ENCODE measurements at regions not wholly inside any gene's neighbourhood (a gene's known extent, or its start where the extent isn't known, plus 50 kb on each side); places are given as distances from the start of the nearest gene placed in this dataset.

DNA sequence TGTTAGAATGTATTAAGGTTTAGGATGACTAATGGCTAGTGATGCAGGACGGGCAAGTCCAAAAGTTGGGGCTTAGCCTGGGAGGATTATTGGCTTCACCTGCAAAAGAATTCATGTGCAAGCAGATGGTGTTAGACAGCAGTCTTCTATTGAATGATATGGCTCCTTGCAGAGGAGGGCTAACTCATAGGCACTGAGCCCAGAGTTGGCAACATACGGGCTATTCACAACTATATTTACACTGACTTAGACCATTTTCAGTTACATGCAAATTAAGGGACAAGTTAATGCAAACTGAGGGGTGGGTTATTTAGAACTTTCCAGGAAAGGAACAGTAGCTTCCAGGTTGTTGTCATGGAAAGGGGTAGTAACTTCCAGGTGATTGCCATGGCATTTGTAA lies 1017.1 kb upstream of the EEF2KMT start:
- Mint-ChIP-seq H3K4me1 (no peaks in the 10 kb centered on the region), H3K27me3 (no peaks in the 10 kb centered on the region), H3K9me3 (peaks cover 14% of the 10 kb centered on the region), H3K27ac (no peak overlapping the region), H3K4me3 (no peak overlapping the region), H3K36me3 (no peaks in the 10 kb centered on the region)
- DNase-seq (ENCODE audit: low spot score in 2 of 2) (no peak), ATAC-seq (ENCODE audit: low read depth) (no peak)

DNA sequence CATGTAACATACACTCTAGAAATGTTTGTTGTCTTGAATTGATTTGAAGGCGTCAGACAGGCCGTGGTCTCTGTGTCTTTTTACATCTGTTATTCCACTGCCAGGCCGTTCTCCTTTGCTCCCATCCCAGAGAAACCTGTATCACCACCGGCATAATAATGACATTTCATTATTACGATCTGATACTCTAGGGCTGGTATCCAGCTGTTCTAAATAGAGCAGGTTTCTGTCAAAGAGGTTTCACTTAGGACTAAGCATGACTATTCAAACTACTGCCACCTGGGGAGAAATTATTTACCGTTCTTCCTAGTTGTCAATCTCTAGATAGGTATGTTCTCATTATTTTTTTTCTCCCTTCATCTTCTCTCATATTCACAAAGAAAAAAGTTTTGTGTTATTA lies 1016.2 kb upstream of the EEF2KMT start:
- H3K27me3 Mint-ChIP-seq = no peaks in the 10 kb centered on the region
- H3K9me3 Mint-ChIP-seq = peaks cover 12% of the 10 kb centered on the region
- no peaks in the 10 kb centered on the region for H3K4me1 Mint-ChIP-seq
- no peak overlapping the region for H3K4me3 Mint-ChIP-seq
- ATAC-seq (ENCODE audit: low read depth) (no peak), DNase-seq (ENCODE audit: low spot score in 2 of 2) (no peak)
- H3K36me3 Mint-ChIP-seq = no peaks in the 10 kb centered on the region
- H3K27ac Mint-ChIP-seq = no peak overlapping the region

DNA sequence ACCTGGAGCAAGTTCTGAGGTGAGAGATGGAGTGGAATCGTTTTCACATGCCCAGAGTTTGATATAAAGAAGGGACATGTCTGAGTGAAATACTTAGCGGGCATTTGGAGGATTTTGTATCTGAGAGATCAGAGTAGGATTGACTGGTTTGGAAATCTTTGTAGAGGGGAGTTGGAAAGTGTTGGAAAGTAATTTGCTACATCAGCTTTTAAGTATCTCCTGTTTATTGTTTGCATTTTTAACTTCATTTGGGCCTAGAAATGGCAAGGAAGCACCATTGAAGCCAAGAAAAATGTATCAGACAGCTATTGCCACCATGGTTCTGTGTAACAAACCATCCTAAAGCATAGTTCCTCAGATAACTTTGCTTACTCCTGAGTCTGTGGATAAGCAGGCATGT lies 1015.1 kb upstream of the EEF2KMT start:
- H3K4me3 Mint-ChIP-seq = no peak overlapping the region
- no peaks in the 10 kb centered on the region for H3K4me1 Mint-ChIP-seq
- H3K27ac Mint-ChIP-seq = no peak overlapping the region
- DNase-seq (ENCODE audit: low spot score in 2 of 2) (no peak), ATAC-seq (ENCODE audit: low read depth) (no peak)
- peaks cover 10% of the 10 kb centered on the region for H3K9me3 Mint-ChIP-seq
- no peaks in the 10 kb centered on the region for H3K27me3 Mint-ChIP-seq
- no peaks in the 10 kb centered on the region for H3K36me3 Mint-ChIP-seq

DNA sequence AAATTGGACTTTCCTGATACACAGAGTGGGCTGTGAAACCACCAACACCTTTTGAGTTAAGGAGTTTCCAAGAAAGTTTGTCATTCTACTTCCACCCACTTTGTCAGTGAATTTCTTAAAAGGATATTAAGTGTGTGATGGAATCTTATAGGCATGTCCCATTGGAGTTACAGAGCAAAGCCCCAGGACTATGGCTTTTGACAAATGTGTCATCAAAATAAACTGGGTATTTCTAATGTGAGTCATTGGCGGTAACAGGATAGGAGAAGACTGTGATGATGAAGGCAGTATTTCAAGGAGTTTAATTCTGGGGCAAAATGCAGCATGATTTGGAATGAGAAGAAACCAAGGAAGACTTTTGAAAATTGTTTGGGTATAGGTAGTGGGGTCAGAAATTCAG lies 1013.8 kb upstream of the EEF2KMT start:
- no peaks in the 10 kb centered on the region for H3K36me3 Mint-ChIP-seq
- no peaks in the 10 kb centered on the region for H3K4me1 Mint-ChIP-seq
- no peak overlapping the region for H3K27ac Mint-ChIP-seq
- ATAC-seq (ENCODE audit: low read depth) (no peak), DNase-seq (ENCODE audit: low spot score in 2 of 2) (no peak)
- H3K4me3 Mint-ChIP-seq = no peak overlapping the region
- peaks cover 12% of the 10 kb centered on the region for H3K9me3 Mint-ChIP-seq
- H3K27me3 Mint-ChIP-seq = no peaks in the 10 kb centered on the region

DNA sequence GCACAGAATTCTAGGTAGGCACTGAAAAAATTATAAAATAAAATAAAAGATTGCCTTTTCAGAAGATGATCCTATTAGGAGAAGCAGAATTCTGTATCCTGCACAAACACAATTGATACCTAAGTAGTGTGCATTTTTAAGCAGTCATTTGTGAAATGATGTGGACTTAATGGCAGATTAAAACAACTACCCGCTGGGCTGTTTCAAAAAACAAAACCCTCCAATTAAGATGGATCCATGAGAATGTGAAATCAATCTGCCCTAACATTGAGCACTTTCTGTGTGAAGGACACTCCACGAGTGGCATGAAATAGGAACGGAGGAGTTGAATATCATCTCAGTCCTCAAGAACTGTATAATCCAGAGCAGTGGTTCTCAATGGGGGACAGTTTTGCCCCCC lies 1012.8 kb upstream of the EEF2KMT start:
- ATAC-seq (ENCODE audit: low read depth) (no peak), DNase-seq (ENCODE audit: low spot score in 2 of 2) (no peak)
- Mint-ChIP-seq H3K4me1 (no peaks in the 10 kb centered on the region), H3K27ac (no peak overlapping the region), H3K27me3 (no peaks in the 10 kb centered on the region), H3K9me3 (peaks cover 12% of the 10 kb centered on the region), H3K4me3 (no peak overlapping the region), H3K36me3 (no peaks in the 10 kb centered on the region)

DNA sequence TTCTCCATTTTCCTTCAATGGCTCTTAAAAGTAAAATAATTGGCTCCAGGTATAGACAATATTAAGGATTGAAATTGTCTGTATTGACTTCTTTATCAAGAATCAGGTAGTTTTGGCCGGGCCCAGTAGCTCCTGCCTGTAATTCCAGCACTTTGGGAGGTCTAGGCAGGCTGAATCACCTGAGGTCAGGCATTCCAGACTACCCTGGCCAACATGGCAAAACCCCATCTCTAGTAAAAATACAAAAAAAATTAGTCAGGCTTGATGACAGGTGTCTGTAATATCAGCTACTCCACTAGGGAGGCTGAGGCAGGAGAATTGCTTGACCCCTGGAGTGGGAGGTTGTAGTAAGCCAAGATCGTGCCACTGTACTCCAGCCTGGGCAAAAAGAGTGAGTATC lies 1008.5 kb upstream of the EEF2KMT start:
- DNase-seq (ENCODE audit: low spot score in 2 of 2) = no peak
- Mint-ChIP-seq H3K9me3 (peaks cover 21% of the 10 kb centered on the region), H3K36me3 (no peaks in the 10 kb centered on the region), H3K4me3 (no peak overlapping the region), H3K4me1 (no peaks in the 10 kb centered on the region), H3K27me3 (no peaks in the 10 kb centered on the region), H3K27ac (no peak overlapping the region)
- ATAC-seq (ENCODE audit: low read depth) = no peak

DNA sequence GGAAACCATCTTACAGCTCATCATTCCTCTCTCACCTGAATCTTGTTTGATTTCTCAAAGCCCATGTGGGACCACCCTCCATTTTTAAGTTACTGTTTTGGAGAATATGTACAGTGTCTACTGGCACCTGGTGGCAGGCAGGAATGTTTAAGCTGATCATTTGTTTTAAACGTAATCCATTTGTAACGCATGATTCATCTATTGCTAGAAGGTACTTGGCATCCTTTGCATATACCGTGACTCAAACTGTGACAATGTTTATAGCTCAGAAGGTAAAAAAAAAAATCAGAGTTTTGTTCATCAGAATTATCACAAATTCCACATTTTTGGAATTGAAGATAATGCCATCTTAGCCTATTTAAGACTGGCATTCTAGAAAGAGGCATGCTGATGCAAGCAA lies 1007.5 kb upstream of the EEF2KMT start:
- no peak for DNase-seq (ENCODE audit: low spot score in 2 of 2)
- no peaks in the 10 kb centered on the region for H3K27me3 Mint-ChIP-seq
- ATAC-seq (ENCODE audit: low read depth) = no peak
- H3K9me3 Mint-ChIP-seq = peaks cover 20% of the 10 kb centered on the region
- no peaks in the 10 kb centered on the region for H3K36me3 Mint-ChIP-seq
- H3K4me1 Mint-ChIP-seq = no peaks in the 10 kb centered on the region
- no peak overlapping the region for H3K4me3 Mint-ChIP-seq
- no peak overlapping the region for H3K27ac Mint-ChIP-seq

DNA sequence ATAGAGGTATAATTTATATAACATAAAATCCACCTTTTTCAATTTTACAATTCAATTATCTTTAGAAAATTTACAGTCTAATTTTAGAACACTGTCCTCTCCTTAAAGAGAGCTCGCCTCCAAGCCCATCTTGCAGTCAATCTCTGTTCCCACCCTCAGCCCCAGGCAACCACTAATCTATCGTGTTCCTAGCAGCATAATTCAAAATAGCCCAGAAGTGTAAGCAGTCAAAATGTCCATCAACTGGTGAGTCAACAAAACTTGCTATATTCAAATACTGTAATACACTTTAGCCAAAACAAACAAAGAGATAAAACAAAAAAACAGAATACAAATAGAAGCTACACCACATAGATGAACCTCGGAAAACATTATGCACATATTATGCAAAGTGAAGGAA lies 1006.8 kb upstream of the EEF2KMT start:
- Mint-ChIP-seq H3K9me3 (peaks cover 20% of the 10 kb centered on the region), H3K36me3 (no peaks in the 10 kb centered on the region), H3K27ac (no peak overlapping the region), H3K27me3 (no peaks in the 10 kb centered on the region), H3K4me1 (no peaks in the 10 kb centered on the region), H3K4me3 (no peak overlapping the region)
- DNase-seq (ENCODE audit: low spot score in 2 of 2) (no peak), ATAC-seq (ENCODE audit: low read depth) (no peak)

DNA sequence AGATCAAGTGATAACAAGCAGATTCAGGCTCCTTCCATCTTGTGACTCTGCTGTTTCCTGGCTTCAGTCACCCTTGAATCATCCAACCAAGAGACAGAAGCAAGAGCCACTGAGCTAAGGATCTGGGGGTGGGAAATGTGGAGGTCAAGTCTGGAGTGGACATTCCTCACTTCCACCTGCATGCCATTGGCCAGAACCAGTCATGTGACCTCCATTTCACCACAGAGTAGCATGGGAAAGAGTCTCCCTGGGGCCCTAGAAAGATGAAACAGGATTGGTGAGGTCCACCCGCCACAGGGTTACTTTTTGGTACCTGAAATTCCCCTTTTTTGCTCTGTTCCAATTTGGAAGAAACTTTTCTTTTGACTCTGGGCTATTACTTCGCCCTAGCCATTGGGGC lies 1006.0 kb upstream of the EEF2KMT start:
- DNase-seq (ENCODE audit: low spot score in 2 of 2) (no peak), ATAC-seq (ENCODE audit: low read depth) (no peak)
- H3K4me1 Mint-ChIP-seq = no peaks in the 10 kb centered on the region
- H3K4me3 Mint-ChIP-seq = no peak overlapping the region
- no peaks in the 10 kb centered on the region for H3K36me3 Mint-ChIP-seq
- H3K27me3 Mint-ChIP-seq = no peaks in the 10 kb centered on the region
- peaks cover 18% of the 10 kb centered on the region for H3K9me3 Mint-ChIP-seq
- H3K27ac Mint-ChIP-seq = no peak overlapping the region

DNA sequence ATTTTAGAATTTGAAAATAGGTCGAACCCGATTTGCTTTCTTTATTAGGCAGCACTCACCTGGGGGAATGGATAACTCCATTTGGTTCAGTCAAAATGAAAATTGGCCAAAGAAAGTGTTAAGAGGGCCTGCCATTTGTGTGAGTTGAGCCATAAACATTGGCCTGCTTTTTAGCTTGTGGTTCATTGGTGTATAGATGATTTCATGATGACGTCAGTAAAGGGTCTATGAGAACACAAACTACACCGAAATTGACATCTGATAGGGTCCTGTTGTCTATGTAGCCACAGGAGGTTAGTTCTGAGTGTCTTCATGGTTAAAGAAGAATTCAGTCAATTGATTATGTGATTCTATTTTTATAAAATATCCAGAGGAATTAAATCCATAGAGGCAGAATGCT lies 1001.5 kb upstream of the EEF2KMT start:
- H3K36me3 Mint-ChIP-seq = no peaks in the 10 kb centered on the region
- no peak for DNase-seq (ENCODE audit: low spot score in 2 of 2)
- H3K4me3 Mint-ChIP-seq = no peak overlapping the region
- H3K4me1 Mint-ChIP-seq = no peaks in the 10 kb centered on the region
- no peaks in the 10 kb centered on the region for H3K27me3 Mint-ChIP-seq
- ATAC-seq (ENCODE audit: low read depth) = no peak
- no peak overlapping the region for H3K27ac Mint-ChIP-seq
- peaks cover 14% of the 10 kb centered on the region for H3K9me3 Mint-ChIP-seq

DNA sequence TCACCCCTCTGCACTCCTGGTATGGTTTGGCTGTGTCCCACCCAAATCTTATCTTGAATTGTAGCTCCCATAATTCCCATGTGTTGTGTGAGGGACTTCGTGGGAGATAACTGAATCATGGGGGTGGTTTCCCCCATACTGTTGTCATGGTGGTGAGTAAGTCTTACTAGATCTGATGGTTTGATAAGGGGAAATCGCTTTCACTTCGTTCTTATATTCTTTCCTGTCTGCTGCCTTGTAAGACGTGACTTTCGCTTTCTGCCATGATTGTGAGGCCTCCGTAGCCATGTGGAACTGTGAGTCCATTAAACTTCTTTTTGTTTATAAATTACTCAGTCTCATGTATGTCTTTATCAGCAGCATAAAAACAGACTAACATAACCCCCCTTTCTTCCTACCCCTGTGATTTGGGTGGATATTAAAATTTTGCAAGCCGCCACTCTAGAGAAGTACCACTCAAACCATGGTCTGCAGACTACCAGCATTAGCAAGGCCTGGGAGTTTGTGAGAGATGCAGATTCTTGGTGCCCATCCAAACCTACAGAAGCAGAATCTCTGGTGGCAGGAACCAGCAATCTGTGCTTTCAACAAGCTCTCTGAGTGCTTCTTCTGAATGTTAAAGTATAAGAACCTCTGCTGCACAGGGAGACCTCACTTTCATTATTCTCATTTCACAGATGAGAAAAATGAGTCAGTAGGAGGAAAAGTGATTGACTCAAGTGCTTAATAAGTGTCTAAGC lies 999.5 kb upstream of the EEF2KMT start:
- Mint-ChIP-seq H3K4me3 (no peak overlapping the region), H3K36me3 (no peaks in the 10 kb centered on the region), H3K27me3 (no peaks in the 10 kb centered on the region), H3K27ac (no peak overlapping the region), H3K9me3 (peaks cover 6% of the 10 kb centered on the region), H3K4me1 (no peaks in the 10 kb centered on the region)
- no peak for DNase-seq (ENCODE audit: low spot score in 2 of 2)
- ATAC-seq (ENCODE audit: low read depth) = no peak

DNA sequence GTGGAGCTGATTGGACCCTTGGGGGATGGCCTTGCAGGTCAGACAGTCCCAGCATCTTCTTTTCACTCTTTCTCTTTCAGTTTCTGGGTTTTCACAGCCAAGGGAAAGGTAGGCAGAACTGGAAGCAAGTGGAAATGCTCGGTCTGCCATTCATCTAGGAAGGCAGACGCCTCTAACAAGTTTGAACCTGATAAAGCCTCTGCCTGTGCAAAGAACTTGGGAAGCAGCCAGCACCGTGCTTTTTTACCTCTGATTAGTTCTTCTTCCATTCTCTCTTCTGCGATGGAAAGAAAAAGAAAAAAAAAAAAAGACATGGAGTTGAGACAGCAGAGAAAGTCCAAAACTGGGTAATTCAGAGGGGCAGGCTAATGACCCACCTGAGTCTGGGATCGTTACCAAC lies 997.8 kb upstream of the EEF2KMT start:
- Mint-ChIP-seq H3K27me3 (no peaks in the 10 kb centered on the region), H3K4me3 (no peak overlapping the region), H3K9me3 (peaks cover 9% of the 10 kb centered on the region), H3K27ac (no peak overlapping the region), H3K4me1 (no peaks in the 10 kb centered on the region), H3K36me3 (no peaks in the 10 kb centered on the region)
- ATAC-seq (ENCODE audit: low read depth) (no peak), DNase-seq (ENCODE audit: low spot score in 2 of 2) (no peak)

DNA sequence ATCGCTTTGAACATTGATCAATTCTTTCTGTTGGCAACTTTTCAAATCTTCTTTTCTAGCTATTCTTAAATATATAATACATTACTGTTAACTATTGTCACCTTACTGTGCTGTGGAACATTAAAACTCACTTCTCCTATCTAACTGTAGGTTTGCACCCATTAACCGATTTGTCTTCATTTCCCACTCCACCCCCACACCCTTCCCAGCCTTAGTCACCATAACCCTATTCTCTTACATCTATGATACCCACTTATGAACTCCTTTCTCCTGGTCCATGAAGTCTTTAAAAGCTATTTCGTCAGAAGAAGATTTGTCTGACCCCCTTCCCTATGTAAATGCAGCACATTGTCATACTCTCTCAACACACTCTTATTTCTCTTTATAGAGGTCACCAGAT lies 993.4 kb upstream of the EEF2KMT start:
- H3K4me1 Mint-ChIP-seq = no peaks in the 10 kb centered on the region
- peaks cover 17% of the 10 kb centered on the region for H3K9me3 Mint-ChIP-seq
- no peaks in the 10 kb centered on the region for H3K27me3 Mint-ChIP-seq
- DNase-seq (ENCODE audit: low spot score in 2 of 2) (no peak), ATAC-seq (ENCODE audit: low read depth) (no peak)
- no peak overlapping the region for H3K27ac Mint-ChIP-seq
- no peaks in the 10 kb centered on the region for H3K36me3 Mint-ChIP-seq
- H3K4me3 Mint-ChIP-seq = no peak overlapping the region

DNA sequence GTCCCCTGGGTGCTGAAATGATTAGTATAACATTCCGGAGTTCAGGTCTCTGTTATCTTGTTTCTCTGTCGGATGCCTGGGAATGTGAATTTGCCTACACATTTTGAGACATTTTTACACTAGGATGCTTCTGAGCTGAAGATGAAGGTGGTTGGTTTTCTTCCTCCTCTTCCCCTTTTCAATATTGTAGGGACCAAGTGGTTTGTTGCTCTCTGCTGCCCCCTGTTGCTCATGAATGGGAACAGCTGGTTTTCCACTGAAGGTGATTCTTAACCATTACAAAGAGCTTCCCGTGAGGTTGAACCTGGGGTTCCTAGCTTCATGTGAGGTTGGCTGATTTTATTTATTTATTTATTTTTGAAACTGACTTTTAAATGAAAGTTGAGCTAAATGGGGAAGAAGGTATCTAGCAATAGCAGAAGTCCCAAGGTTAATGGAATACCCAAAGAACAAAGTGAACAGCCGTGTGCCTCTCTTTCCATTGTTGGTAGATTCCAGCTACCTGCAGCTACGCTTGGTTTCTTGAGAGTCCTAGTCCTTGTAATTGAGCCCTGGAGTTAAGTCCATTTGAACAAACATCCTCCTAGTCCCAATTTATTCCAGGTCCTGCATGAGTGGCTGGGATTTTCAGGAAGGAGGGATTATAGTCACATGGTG lies 983.9 kb upstream of the EEF2KMT start:
- DNase-seq (ENCODE audit: low spot score in 2 of 2) = no peak
- ATAC-seq (ENCODE audit: low read depth) = no peak
- Mint-ChIP-seq H3K4me3 (no peak overlapping the region), H3K27me3 (no peaks in the 10 kb centered on the region), H3K4me1 (no peaks in the 10 kb centered on the region), H3K9me3 (peaks cover 4% of the 10 kb centered on the region), H3K27ac (no peak overlapping the region), H3K36me3 (no peaks in the 10 kb centered on the region)

DNA sequence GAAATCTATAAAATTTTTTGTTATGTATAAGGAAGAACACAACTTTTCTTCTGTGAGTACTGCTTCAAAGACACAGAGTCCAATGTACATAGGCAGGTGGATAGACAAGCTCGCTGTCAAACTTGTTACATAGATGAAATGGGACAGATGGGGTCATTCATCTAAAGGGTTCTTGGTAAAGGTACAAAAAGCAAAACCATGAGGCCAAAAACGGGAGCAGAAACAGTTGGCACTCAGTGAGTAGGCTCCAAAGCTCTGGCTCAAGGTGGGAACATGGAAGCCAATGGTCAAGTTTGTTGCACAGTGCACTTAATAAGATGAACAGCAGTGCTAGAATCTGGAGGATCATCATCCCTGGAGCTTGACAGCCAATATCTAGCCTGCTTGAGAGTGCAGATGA lies 979.0 kb upstream of the EEF2KMT start:
- no peaks in the 10 kb centered on the region for H3K4me1 Mint-ChIP-seq
- no peaks in the 10 kb centered on the region for H3K27me3 Mint-ChIP-seq
- H3K4me3 Mint-ChIP-seq = no peak overlapping the region
- DNase-seq (ENCODE audit: low spot score in 2 of 2) = no peak
- no peak for ATAC-seq (ENCODE audit: low read depth)
- no peak overlapping the region for H3K27ac Mint-ChIP-seq
- no peaks in the 10 kb centered on the region for H3K36me3 Mint-ChIP-seq
- H3K9me3 Mint-ChIP-seq = peaks cover 8% of the 10 kb centered on the region

Measured in memory B cell (primary cell).